Thoracic aorta (tissue), 2 donors: ENCODE measurements at regions not wholly inside any gene's neighbourhood (a gene's known extent, or its start where the extent isn't known, plus 50 kb on each side); places are given as distances from the start of the nearest gene placed in this dataset.

Experiments
- ATAC-seq: fragments of 150-250 bp; one replicate; pipeline ENCODE4 v1.8.0; 2017; ENCODE audit warnings: low read depth; ENCODE audit not compliant: insufficient number of reproducible peaks, low FRiP score
- DNase-seq: peaks from one replicate; pipeline ENCODE4 v3.0.0-alpha.2; 2020; ENCODE audit warnings: low spot score
- H3K27ac ChIP-seq, 2 donors: fragments of 200-600 bp; sonication (generic); 1 replicate in 1 of 2; 2 replicates in 1 of 2; pipeline ENCODE4 v1.5.1; 2016; ENCODE audit warnings: mild to moderate bottlenecking in 2 of 2, moderate library complexity in 2 of 2
- H3K27me3 ChIP-seq: fragments of 200-600 bp; sonication (generic); replicated peaks from 2 replicates; pipeline ENCODE4 v1.6.0; 2016; ENCODE audit warnings: mild to moderate bottlenecking; ENCODE audit not compliant: insufficient read depth
- H3K36me3 ChIP-seq: fragments of 200-600 bp; sonication (generic); one replicate; pipeline ENCODE4 v1.5.1; 2016
- H3K4me1 ChIP-seq, 2 donors: fragments of 200-600 bp; sonication (generic); 1 replicate in 1 of 2; 2 replicates in 1 of 2; pipeline versions ENCODE4 v1.5.1 to v1.6.0; 2016; ENCODE audit warnings: low read depth in 2 of 2, mild to moderate bottlenecking in 1 of 2; ENCODE audit not compliant: control insufficient read depth in 1 of 2
- H3K4me3 ChIP-seq: fragments of 200-600 bp; sonication (generic); 2 replicates; pipeline ENCODE4 v1.5.1; 2016; ENCODE audit warnings: mild to moderate bottlenecking
- H3K9me3 ChIP-seq: fragments of 200-600 bp; sonication (generic); 2 replicates; pipeline ENCODE4 v1.5.1; 2016
- TF ChIP-seq, protein P1 (sequence below): fragments of 200-600 bp; sonication (generic); IDR thresholded peaks from one replicate; pipeline ENCODE4 v1.5.1; 2019; ENCODE audit warnings: antibody characterized with exemption

DNA sequence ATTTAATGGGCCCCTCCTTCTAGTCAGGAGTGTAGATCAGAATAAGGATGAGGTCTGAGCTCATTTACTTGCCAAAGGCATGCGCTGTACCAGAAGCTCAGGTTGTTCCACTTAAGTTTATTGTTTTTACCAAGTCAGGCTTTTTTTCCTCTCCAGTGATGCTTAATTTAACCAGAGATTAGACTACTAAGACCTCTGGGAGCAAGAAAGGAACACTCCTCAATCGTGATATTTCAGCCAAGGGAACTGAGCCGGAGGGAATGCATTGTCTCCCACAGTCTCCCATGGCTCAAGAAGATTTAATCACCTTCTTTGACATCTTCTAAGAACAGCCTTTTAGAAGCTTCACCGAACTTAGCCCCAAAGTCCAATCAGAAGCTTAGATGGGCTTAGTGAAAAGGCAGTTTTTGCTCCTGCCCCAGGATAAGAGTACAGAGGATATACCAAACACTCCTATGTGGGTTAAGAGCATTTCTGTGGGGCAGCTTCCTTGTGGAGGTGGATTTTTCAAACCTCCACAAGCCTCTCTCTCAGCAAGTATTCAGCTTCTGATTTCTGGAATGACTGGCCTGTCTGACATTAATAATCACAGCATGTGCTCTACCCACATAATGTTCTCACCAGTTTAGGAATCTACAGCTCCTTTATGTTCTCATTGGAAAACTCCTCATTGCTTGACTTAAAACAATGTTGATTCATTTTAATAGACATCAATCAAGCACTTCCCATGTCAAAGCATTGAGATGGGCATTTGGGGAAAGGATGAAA, 322.7 kb downstream of the SUCLA2 start:
- Histone ChIP-seq H3K27me3 (no peaks in the 10 kb centered on the region), H3K4me1 (no peaks in the 10 kb centered on the region), H3K36me3 (no peaks in the 10 kb centered on the region), H3K4me3 (no peak overlapping the region), H3K27ac (no peak overlapping the region), H3K9me3 (no peaks in the 10 kb centered on the region)
- ATAC-seq (no peak), DNase-seq (no peak)
- TF ChIP-seq, protein P1, sequence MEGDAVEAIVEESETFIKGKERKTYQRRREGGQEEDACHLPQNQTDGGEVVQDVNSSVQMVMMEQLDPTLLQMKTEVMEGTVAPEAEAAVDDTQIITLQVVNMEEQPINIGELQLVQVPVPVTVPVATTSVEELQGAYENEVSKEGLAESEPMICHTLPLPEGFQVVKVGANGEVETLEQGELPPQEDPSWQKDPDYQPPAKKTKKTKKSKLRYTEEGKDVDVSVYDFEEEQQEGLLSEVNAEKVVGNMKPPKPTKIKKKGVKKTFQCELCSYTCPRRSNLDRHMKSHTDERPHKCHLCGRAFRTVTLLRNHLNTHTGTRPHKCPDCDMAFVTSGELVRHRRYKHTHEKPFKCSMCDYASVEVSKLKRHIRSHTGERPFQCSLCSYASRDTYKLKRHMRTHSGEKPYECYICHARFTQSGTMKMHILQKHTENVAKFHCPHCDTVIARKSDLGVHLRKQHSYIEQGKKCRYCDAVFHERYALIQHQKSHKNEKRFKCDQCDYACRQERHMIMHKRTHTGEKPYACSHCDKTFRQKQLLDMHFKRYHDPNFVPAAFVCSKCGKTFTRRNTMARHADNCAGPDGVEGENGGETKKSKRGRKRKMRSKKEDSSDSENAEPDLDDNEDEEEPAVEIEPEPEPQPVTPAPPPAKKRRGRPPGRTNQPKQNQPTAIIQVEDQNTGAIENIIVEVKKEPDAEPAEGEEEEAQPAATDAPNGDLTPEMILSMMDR, result no peak

DNA sequence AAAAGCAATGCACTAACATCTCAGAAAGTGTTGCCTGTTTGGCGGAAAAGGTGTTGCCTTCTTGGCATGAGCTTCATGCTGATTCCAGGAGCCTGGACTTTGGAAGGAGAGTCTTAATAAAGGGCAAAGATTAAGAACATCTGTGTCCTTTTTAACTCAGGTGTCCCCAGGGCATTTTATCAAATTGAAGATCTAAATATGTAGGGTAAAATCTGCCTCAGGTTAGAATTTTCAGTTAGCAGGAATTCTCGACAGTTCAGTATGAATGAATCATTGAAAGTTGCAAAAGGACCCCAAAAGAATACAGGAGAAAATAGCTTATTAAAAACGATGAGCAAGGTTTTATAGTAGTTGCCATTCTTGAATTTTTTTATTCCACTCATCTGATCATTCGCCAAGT, 325.2 kb downstream of the SUCLA2 start:
- Histone ChIP-seq H3K27me3 (no peaks in the 10 kb centered on the region), H3K4me1 (peaks cover 0 to 2% of the 10 kb centered on the region in 2 donors), H3K4me3 (no peak overlapping the region), H3K9me3 (no peaks in the 10 kb centered on the region), H3K36me3 (no peaks in the 10 kb centered on the region), H3K27ac (no peak overlapping the region)
- DNase-seq (no peak), ATAC-seq (no peak)
- TF ChIP-seq, protein P1, result no peak

DNA sequence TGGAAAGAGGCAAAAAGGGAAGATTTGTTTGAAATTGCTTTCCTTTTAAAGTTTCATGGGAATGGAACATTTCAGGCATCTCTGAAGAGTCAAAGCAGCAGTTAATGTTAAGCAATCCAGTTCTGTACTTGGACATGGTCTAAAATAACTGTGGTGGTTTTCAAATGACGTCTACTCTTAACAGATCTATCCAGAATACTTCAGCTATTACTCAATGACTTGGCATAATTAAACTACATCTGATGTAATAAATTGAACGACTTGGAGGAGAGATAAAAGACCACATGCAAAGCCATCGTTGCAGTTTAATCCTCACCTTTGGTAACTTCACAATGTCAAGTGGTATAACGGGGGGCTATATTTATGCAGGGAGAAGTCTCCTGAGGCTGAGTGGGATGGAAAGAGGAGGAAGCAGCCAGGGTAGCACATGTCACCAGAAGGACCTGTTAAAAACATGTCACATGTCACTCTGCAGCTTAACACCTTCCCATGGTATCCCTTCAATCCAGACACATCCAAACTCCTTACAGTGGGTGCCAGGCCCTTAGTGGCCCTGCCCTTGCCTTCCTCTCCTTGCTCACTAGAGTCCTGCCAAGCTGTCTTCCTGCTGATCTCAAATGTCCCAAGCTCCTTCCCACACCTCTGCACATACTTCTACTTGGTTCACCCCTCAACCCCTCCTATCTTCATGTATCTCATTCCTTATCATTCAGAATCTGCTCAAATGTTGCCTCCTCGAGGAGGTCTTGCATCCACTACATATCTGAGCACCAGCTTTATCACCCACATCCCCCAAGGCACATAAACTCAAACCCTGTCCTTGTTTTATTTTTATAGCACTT, 327.8 kb downstream of the SUCLA2 start:
- Histone ChIP-seq H3K36me3 (no peaks in the 10 kb centered on the region), H3K9me3 (no peaks in the 10 kb centered on the region), H3K4me1 (peaks cover 0 to 2% of the 10 kb centered on the region in 2 donors), H3K27me3 (no peaks in the 10 kb centered on the region), H3K27ac (no peak overlapping the region), H3K4me3 (no peak overlapping the region)
- no peak for DNase-seq
- ATAC-seq, result no peak
- TF ChIP-seq, protein P1, result no peak

DNA sequence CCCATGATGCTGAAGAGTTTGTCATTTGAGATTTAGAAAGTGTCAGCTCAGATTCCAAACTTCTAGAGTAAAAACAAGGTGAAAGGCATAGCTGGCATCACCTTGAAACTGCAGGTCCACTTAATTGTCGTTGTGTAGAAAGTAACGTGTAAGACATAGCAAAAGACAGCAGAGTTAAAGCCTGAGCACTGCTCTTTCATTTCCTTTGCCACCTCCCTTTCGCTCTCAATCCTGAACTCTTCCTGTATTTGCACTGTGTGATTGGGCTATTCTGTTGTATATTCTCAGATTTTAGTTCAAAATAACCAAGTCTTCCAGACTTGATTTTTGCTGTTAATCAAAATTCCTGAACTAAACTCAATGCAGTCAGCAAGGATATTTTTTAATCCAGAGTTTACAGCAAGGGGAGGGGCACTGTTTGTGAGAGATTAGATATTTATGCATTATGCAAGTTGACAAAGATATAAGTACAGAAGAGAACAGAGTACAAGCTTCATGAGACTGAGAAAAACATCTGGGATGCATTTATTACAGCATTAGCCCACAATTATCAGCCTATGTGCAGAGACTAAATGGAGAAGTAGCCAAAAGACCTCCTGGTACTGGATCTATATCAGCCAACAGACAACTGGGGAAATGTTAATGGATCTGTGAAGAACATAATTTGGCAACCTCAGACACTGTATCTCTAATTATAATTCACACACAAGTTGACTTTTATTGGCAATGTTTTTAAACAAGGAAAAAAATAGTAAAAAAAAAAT, 328.6 kb downstream of the SUCLA2 start:
- H3K4me3 ChIP-seq, result no peak overlapping the region
- peaks cover 0 to 2% of the 10 kb centered on the region in 2 donors for H3K4me1 ChIP-seq
- H3K27ac ChIP-seq, result no peak overlapping the region

More for the DNA sequence above, 328.6 kb downstream of the SUCLA2 start:
- H3K27me3 ChIP-seq, result no peaks in the 10 kb centered on the region
- H3K9me3 ChIP-seq, result no peaks in the 10 kb centered on the region
- H3K36me3 ChIP-seq, result no peaks in the 10 kb centered on the region
- no peak for ATAC-seq
- DNase-seq, result no peak
- TF ChIP-seq, protein P1, result no peak
